ENCODE measurements at regions not wholly inside any gene's neighbourhood (a gene's known extent, or its start where the extent isn't known, plus 50 kb on each side); places are given as distances from the start of the nearest gene placed in this dataset. TPM values are rescaled to one million over a fixed set of nuclear protein-coding genes. Genes with fewer than 3 reads are reported as not detected.
"Not testable (repeated sequence)": the region's sequence is repeated elsewhere in the genome, so short reads cannot be mapped to it uniquely, and the experiment has no call there.

DNA sequence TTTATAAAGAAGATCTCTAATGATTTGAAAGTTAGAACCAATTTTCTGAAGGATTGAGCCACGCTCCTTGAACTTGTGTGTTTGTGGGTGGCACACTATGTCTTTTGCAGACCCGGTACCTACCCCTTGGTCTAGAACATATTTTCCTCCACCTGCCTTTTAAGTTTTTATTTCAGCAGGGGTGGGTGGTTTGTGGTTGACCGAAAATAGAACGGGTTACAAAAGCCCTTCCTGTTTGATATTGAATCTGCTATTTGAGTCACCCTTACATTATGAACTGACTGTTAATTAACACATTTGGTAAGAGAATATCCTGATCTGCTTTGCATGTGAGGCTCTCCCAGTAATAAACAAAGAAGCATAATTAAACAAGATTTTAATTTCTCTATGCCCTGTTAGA is 697.5 kb downstream of the GOLGA6L6 start:
- H3K9me3 ChIP-seq (ENCODE audit: control insufficient read depth, insufficient read depth, low read length); H2BK20ac ChIP-seq (ENCODE audit: low read depth, low read length); ATAC-seq (ENCODE audit: low read depth); H4K5ac ChIP-seq (ENCODE audit: low read depth, low read length); H4K8ac ChIP-seq (ENCODE audit: low read depth in 2 of 2, low read length in 2 of 2); H4K91ac ChIP-seq (ENCODE audit: insufficient read depth, low read depth, low read length); H3K4me1 ChIP-seq (ENCODE audit: control insufficient read depth, insufficient read depth, low read length); in situ Hi-C loops (cut with MboI; ENCODE audit: low sequenced_read_pairs); H2AFZ ChIP-seq (replicated peaks; ENCODE audit: low read length, poor library complexity); intact Hi-C loops (cut with micrococcal nuclease); H3K9me1 ChIP-seq (ENCODE audit: insufficient read depth, low read length); H3K27ac ChIP-seq (ENCODE audit: insufficient read depth, low read length); H4K20me1 ChIP-seq (ENCODE audit: insufficient read depth, low read length); H2BK5ac ChIP-seq (ENCODE audit: low read depth, low read length, poor library complexity, severe bottlenecking); H3K36me3 ChIP-seq (ENCODE audit: control insufficient read depth, insufficient read depth, low read length); H2AK9ac ChIP-seq (replicated peaks; ENCODE audit: low read depth, low read length, poor library complexity); H3K18ac ChIP-seq (ENCODE audit: low read depth, low read length); H2BK15ac ChIP-seq (ENCODE audit: low read depth, low read length); BruUV-seq (replicated peaks); H3K27me3 ChIP-seq (ENCODE audit: control insufficient read depth, insufficient read depth, low read length); H3K9ac ChIP-seq (ENCODE audit: low read depth, low read length); H3K4me2 ChIP-seq (ENCODE audit: low read depth, low read length); H3K79me1 ChIP-seq (ENCODE audit: low read depth in 1 of 2, low read length in 2 of 2); H2AK5ac ChIP-seq (ENCODE audit: low read depth, low read length); DNase-seq; H2BK120ac ChIP-seq (ENCODE audit: low read depth, low read length); CTCF ChIA-PET; H3K14ac ChIP-seq (replicated peaks; ENCODE audit: low read depth, low read length); POLR2A ChIA-PET (ENCODE audit: unreplicated experiment); H3K56ac ChIP-seq (ENCODE audit: extremely low read depth, insufficient read depth, low read length); H3K23ac ChIP-seq (ENCODE audit: low read depth, low read length); H3K4ac ChIP-seq (ENCODE audit: low read depth, low read length); dilution Hi-C loops (cut with HindIII; ENCODE audit: low sequenced_read_pairs, unreplicated experiment); H3K4me3 ChIP-seq (ENCODE audit: insufficient read depth, low read depth, low read length): not testable (repeated sequence)
- WGBS, 2 experiments (ENCODE audit: extremely low coverage in 2 of 2, insufficient read length in 1 of 2), result no CpG with 5 or more reads among the region's 4 CpGs

Small RNA genes lying in the stretch of these regions (microRNA-seq; reads per million reads assigned to microRNA genes)
- gene AC138701.2 (ENCODE audit: insufficient read depth, insufficient read length) (not detected), gene IGHD1OR15-1A (ENCODE audit: insufficient read depth, insufficient read length) (not detected), gene IGHD2OR15-2A (ENCODE audit: insufficient read depth, insufficient read length) (not detected), gene IGHD3OR15-3A (ENCODE audit: insufficient read depth, insufficient read length) (not detected), gene IGHD4OR15-4A (ENCODE audit: insufficient read depth, insufficient read length) (not detected), gene IGHD5OR15-5A (ENCODE audit: insufficient read depth, insufficient read length) (not detected), gene RN7SL584P (ENCODE audit: insufficient read depth, insufficient read length) (not detected), gene RNU6-978P (ENCODE audit: insufficient read depth, insufficient read length) (not detected)

Small RNA genes lying in the stretch of these regions (small RNA-seq; reads per million reads assigned to genes)
- gene AC138701.2 (0 reads per million in 5 experiments), gene IGHD1OR15-1A (0 reads per million in 5 experiments), gene IGHD2OR15-2A (0 reads per million in 5 experiments), gene IGHD3OR15-3A (0 reads per million in 5 experiments), gene IGHD4OR15-4A (0 reads per million in 5 experiments), gene IGHD5OR15-5A (0 reads per million in 5 experiments), gene RN7SL584P (0 reads per million in 5 experiments), gene RNU6-978P (0 reads per million in 5 experiments)
